ENCODE measurements at regions not wholly inside any gene's neighbourhood (a gene's known extent, or its start where the extent isn't known, plus 50 kb on each side); places are given as distances from the start of the nearest gene placed in this dataset.

- Histone ChIP-seq H2BK12ac (ENCODE audit: insufficient read length, low read depth, low read length) (no peak overlapping the region), H3K4ac (ENCODE audit: low read depth, low read length) (no peak overlapping the region), H3K79me2 (ENCODE audit: insufficient read depth, low read length) (no peaks in the 10 kb centered on the region), H2BK15ac (ENCODE audit: low read depth, low read length) (no peak overlapping the region), H2BK20ac (ENCODE audit: low read depth, low read length, poor library complexity, severe bottlenecking) (no peak overlapping the region), H3K27me3 (ENCODE audit: insufficient read depth, low read length) (no peaks in the 10 kb centered on the region), H2BK5ac (ENCODE audit: insufficient read length, low read length) (no peak overlapping the region), H2AFZ (ENCODE audit: low read length) (peak overlapping the region; percentile 36), H4K8ac (replicated peaks; ENCODE audit: insufficient read length, low read depth, low read length) (no peak overlapping the region), H3K4me2 (ENCODE audit: insufficient read depth, insufficient read length, low read length) (no peak overlapping the region), H2AK5ac (ENCODE audit: insufficient read length, low read length) (no peak overlapping the region), H4K91ac (ENCODE audit: insufficient read length, low read depth, low read length) (no peak overlapping the region), H2BK120ac (ENCODE audit: low read depth, low read length, poor library complexity, severe bottlenecking) (no peak overlapping the region), H3K14ac (ENCODE audit: insufficient read depth, low read length) (no peak overlapping the region), H3K4me1 (ENCODE audit: insufficient read depth, low read length) (peaks cover 4% of the 10 kb centered on the region; the same call in 1 of the 2 replicates), H4K5ac (ENCODE audit: insufficient read length, low read depth, low read length) (no peak overlapping the region), H3K23ac (ENCODE audit: insufficient read length, low read depth, low read length) (no peak overlapping the region), H3K27ac (ENCODE audit: insufficient read length, low read depth, low read length) (no peak overlapping the region), H3K56ac (ENCODE audit: insufficient read length, low read depth, low read length) (no peak overlapping the region), H3K18ac (ENCODE audit: insufficient read length, low read depth, low read length) (no peak overlapping the region), H3K9ac (ENCODE audit: extremely low read depth, insufficient read length, low read length) (no peak overlapping the region), H3K23me2 (ENCODE audit: insufficient read length, low read depth, low read length, poor library complexity, severe bottlenecking) (no peaks in the 10 kb centered on the region), H3T11ph (ENCODE audit: low read length) (no peak overlapping the region), H3K79me1 (ENCODE audit: insufficient read depth, low read depth, low read length, poor library complexity, severe bottlenecking) (no peaks in the 10 kb centered on the region), H3K9me3 (ENCODE audit: control insufficient read depth, low read depth, low read length) (no peaks in the 10 kb centered on the region), H4K20me1 (ENCODE audit: control insufficient read depth, insufficient read depth, insufficient read length) (no peaks in the 10 kb centered on the region)
- Mint-ChIP-seq H3K36me3 (ENCODE audit: insufficient read depth in 1 of 3, low read depth in 3 of 3) (no peaks in the 10 kb centered on the region), H3K4me3 (no peak overlapping the region), H3K9me3 (no peaks in the 10 kb centered on the region), H3K4me1 (peaks cover 8% of the 10 kb centered on the region in 2 experiments), H3K27ac (no peak overlapping the region), H3K27me3 (ENCODE audit: low read depth) (no peaks in the 10 kb centered on the region)
- DNase-seq = no peak
- WGBS (ENCODE audit: extremely low coverage, insufficient read length, low lambda C conversion rate) = no CpG with 5 or more reads among the region's 4 CpGs
- TF ChIP-seq, protein P1, sequence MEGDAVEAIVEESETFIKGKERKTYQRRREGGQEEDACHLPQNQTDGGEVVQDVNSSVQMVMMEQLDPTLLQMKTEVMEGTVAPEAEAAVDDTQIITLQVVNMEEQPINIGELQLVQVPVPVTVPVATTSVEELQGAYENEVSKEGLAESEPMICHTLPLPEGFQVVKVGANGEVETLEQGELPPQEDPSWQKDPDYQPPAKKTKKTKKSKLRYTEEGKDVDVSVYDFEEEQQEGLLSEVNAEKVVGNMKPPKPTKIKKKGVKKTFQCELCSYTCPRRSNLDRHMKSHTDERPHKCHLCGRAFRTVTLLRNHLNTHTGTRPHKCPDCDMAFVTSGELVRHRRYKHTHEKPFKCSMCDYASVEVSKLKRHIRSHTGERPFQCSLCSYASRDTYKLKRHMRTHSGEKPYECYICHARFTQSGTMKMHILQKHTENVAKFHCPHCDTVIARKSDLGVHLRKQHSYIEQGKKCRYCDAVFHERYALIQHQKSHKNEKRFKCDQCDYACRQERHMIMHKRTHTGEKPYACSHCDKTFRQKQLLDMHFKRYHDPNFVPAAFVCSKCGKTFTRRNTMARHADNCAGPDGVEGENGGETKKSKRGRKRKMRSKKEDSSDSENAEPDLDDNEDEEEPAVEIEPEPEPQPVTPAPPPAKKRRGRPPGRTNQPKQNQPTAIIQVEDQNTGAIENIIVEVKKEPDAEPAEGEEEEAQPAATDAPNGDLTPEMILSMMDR (conservative IDR thresholded peaks at IDR 0.05) = no peak
Observed at GRCh38 chr15:46735115-46735514, 982.2 kb upstream of the SEMA6D start.

All from H9 (cell line).